ENCODE measurements at regions not wholly inside any gene's neighbourhood (a gene's known extent, or its start where the extent isn't known, plus 50 kb on each side); places are given as distances from the start of the nearest gene placed in this dataset.

DNA sequence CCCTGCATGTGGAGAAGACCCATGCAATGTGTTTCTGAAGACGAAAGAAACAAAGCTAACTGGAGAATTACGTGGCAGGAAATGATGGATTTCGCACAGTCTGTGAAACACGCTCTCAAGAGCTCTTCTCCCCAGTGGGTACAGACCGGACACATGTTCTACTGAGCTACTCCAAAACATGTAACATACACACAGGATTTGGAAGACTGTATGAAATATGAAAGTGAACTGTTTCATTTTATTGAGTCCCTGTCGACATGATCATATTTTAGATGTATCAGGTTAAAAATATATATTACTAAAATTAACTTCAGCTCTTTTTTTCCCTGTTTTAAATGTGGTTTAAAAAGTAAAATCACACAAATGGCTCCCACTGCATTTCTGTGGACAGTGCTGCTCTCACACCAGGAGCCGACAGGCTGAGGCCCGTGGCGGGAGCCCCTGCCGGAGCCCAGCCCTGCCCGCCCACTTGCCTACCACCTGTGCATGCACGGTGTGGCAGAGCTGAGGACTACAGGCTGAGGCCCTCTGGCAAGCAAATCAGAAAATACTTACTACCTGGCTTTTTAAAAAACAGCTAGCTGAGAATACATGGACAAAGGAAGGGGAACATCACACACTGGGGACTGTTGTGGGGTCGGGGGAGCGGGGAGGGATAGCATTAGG is 58.9 kb upstream of the NXT1 start:
- no peak overlapping the region for H3K4me3 Mint-ChIP-seq
- DNase-seq (no peak), ATAC-seq (ENCODE audit: low read depth) (no peak)
- H3K27ac Mint-ChIP-seq = no peak overlapping the region
- Histone ChIP-seq H3K9me3 (ENCODE audit: control extremely low read depth in 1 of 3, control insufficient read depth in 2 of 3, insufficient read depth in 1 of 3, low read length in 2 of 3) (no peaks in the 10 kb centered on the region), H3K4me1 (ENCODE audit: control insufficient read depth in 2 of 2, insufficient read depth in 2 of 2, low read length in 2 of 2) (no peaks in the 10 kb centered on the region), H3K4me3 (ENCODE audit: control extremely low read depth in 1 of 5, extremely low read depth in 1 of 5, insufficient read depth in 1 of 5, low read depth in 2 of 5, low read length in 4 of 5) (no peak overlapping the region), H4K20me1 (ENCODE audit: control insufficient read depth, insufficient read depth, low read length, poor library complexity, severe bottlenecking) (no peaks in the 10 kb centered on the region), H3K27me3 (replicated peaks in 1 of 4; ENCODE audit: control extremely low read depth in 1 of 4, control insufficient read depth in 3 of 4, insufficient read depth in 4 of 4, low read length in 3 of 4) (no peaks in the 10 kb centered on the region), H3K4me2 (replicated peaks; ENCODE audit: low read depth, low read length, poor library complexity, severe bottlenecking) (no peak overlapping the region), H3K27ac (ENCODE audit: low read length in 2 of 2) (no peak overlapping the region), H3K36me3 (replicated peaks in 1 of 2; ENCODE audit: control extremely low read depth in 1 of 2, control insufficient read depth in 1 of 2, extremely low read depth in 1 of 2, insufficient read depth in 2 of 2, low read length in 1 of 2) (no peaks in the 10 kb centered on the region), H2AFZ (ENCODE audit: insufficient read depth, low read depth, low read length, poor library complexity, severe bottlenecking) (no peak overlapping the region), H3K9ac (ENCODE audit: low read length) (no peak overlapping the region), H3K79me2 (ENCODE audit: control insufficient read depth, insufficient read depth, low read length) (no peaks in the 10 kb centered on the region)
- ChIA-PET CTCF (no interaction called here), POLR2A (no interaction called here)
- H3K27me3 Mint-ChIP-seq = peaks cover 16% of the 10 kb centered on the region
- H3K4me1 Mint-ChIP-seq = no peaks in the 10 kb centered on the region
- no peaks in the 10 kb centered on the region for H3K9me3 Mint-ChIP-seq (ENCODE audit: insufficient read depth)
- TF ChIP-seq EZH2 (IDR thresholded peaks at IDR 0.05; ENCODE audit: borderline replicate concordance, insufficient read depth, low read depth, low read length, poor library complexity, severe bottlenecking) = no peak
- TF ChIP-seq, protein P1, sequence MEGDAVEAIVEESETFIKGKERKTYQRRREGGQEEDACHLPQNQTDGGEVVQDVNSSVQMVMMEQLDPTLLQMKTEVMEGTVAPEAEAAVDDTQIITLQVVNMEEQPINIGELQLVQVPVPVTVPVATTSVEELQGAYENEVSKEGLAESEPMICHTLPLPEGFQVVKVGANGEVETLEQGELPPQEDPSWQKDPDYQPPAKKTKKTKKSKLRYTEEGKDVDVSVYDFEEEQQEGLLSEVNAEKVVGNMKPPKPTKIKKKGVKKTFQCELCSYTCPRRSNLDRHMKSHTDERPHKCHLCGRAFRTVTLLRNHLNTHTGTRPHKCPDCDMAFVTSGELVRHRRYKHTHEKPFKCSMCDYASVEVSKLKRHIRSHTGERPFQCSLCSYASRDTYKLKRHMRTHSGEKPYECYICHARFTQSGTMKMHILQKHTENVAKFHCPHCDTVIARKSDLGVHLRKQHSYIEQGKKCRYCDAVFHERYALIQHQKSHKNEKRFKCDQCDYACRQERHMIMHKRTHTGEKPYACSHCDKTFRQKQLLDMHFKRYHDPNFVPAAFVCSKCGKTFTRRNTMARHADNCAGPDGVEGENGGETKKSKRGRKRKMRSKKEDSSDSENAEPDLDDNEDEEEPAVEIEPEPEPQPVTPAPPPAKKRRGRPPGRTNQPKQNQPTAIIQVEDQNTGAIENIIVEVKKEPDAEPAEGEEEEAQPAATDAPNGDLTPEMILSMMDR (IDR thresholded peaks at IDR 0.05) = no peak
- intact Hi-C loops (cut with micrococcal nuclease) = no loop called here
- 87% methylated on average over 5 of the region's 14 CpGs for WGBS (ENCODE audit: insufficient coverage)

DNA sequence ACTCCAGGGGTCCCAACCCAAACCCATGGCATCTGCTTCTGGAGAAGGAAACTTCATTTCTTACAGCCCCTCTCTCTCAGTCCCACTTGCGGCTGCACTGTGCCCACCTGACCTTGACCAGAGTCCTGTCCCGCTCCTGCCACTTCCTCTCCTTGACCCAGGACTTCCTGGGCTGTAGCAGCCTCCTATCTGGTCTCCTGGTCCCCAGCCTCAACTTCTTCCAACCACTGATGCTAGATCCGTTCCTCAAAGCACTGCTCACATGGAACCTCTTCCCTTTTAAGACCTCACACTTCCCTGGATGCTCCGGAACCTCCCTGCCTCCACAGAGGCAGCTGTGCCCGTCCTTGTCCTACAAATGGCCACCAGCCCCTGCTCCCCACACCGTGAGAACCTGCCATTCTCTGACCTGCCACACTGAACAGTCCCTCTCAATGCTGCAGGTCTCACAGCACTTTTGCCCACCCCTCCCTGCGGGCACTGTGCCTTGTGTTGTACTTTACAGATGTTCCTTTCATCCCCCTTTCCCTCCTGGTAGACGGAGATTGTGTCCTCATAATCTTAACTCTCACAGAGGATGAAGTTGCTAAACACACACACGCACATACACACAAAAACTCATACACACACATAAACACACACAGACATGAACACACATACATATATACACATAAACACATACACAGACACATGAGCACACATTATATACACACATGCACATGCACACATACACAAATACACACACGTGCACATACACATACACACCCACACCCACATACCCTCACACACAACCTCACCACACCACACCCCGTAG is 59.6 kb upstream of the NXT1 start:
- intact Hi-C loops (cut with micrococcal nuclease) = no loop called here
- H3K4me2 ChIP-seq (replicated peaks; ENCODE audit: low read depth, low read length, poor library complexity, severe bottlenecking) = no peak overlapping the region
- H3K36me3 ChIP-seq (replicated peaks in 1 of 2; ENCODE audit: control extremely low read depth in 1 of 2, control insufficient read depth in 1 of 2, extremely low read depth in 1 of 2, insufficient read depth in 2 of 2, low read length in 1 of 2) = no peaks in the 10 kb centered on the region
- TF ChIP-seq, protein P1 (IDR thresholded peaks at IDR 0.05) = no peak
- no peak for TF ChIP-seq EZH2 (IDR thresholded peaks at IDR 0.05; ENCODE audit: borderline replicate concordance, insufficient read depth, low read depth, low read length, poor library complexity, severe bottlenecking)
- H3K79me2 ChIP-seq (ENCODE audit: control insufficient read depth, insufficient read depth, low read length) = no peaks in the 10 kb centered on the region
- Mint-ChIP-seq H3K27me3 (peaks cover 16% of the 10 kb centered on the region), H3K4me1 (no peaks in the 10 kb centered on the region), H3K27ac (no peak overlapping the region), H3K9me3 (ENCODE audit: insufficient read depth) (no peaks in the 10 kb centered on the region), H3K4me3 (no peak overlapping the region)
- no peak for ATAC-seq (ENCODE audit: low read depth)
- H3K27ac ChIP-seq (ENCODE audit: low read length in 2 of 2) = no peak overlapping the region
- DNase-seq = no peak
- no peaks in the 10 kb centered on the region for H3K4me1 ChIP-seq (ENCODE audit: control insufficient read depth in 2 of 2, insufficient read depth in 2 of 2, low read length in 2 of 2)
- ChIA-PET CTCF (no interaction called here), POLR2A (no interaction called here)
- H3K27me3 ChIP-seq (replicated peaks in 1 of 4; ENCODE audit: control extremely low read depth in 1 of 4, control insufficient read depth in 3 of 4, insufficient read depth in 4 of 4, low read length in 3 of 4) = no peaks in the 10 kb centered on the region
- WGBS (ENCODE audit: insufficient coverage) = 79% methylated on average over 11 of the region's 11 CpGs
- no peaks in the 10 kb centered on the region for H4K20me1 ChIP-seq (ENCODE audit: control insufficient read depth, insufficient read depth, low read length, poor library complexity, severe bottlenecking)
- H3K9ac ChIP-seq (ENCODE audit: low read length) = no peak overlapping the region
- H3K4me3 ChIP-seq (ENCODE audit: control extremely low read depth in 1 of 5, extremely low read depth in 1 of 5, insufficient read depth in 1 of 5, low read depth in 2 of 5, low read length in 4 of 5) = no peak overlapping the region
- H3K9me3 ChIP-seq (ENCODE audit: control extremely low read depth in 1 of 3, control insufficient read depth in 2 of 3, insufficient read depth in 1 of 3, low read length in 2 of 3) = no peaks in the 10 kb centered on the region
- H2AFZ ChIP-seq (ENCODE audit: insufficient read depth, low read depth, low read length, poor library complexity, severe bottlenecking) = no peak overlapping the region
